ENCODE measurements at regions not wholly inside any gene's neighbourhood (a gene's known extent, or its start where the extent isn't known, plus 50 kb on each side); places are given as distances from the start of the nearest gene placed in this dataset.

GRCh38 chr13:91174886-91175501 is 172.5 kb upstream of the MIR17HG start:
- peak overlapping the region; percentile 29 for H3K4me3 ChIP-seq (ENCODE audit: low read depth, low read length)

GRCh38 chr13:91178099-91178498 is 169.4 kb upstream of the MIR17HG start:
- H3K4me2 ChIP-seq (ENCODE audit: low read length) = no peak overlapping the region
- no peaks in the 10 kb centered on the region for H3K9me3 ChIP-seq (ENCODE audit: control insufficient read depth, low read length)
- no peaks in the 10 kb centered on the region for H3K79me2 ChIP-seq
- no peak overlapping the region for H3K4me3 ChIP-seq (ENCODE audit: low read depth, low read length)
- no peak overlapping the region for H2AFZ ChIP-seq
- TF ChIP-seq CTCF (IDR thresholded peaks at IDR 0.05) = no peak
- no peak overlapping the region for H3K27ac ChIP-seq
- H3K27me3 ChIP-seq (ENCODE audit: control insufficient read depth, insufficient read depth, low read length) = peaks cover 4% of the 10 kb centered on the region
- no peak overlapping the region for H3K9ac ChIP-seq
- H3K4me1 ChIP-seq = no peaks in the 10 kb centered on the region
- no peaks in the 10 kb centered on the region for H3K36me3 ChIP-seq (ENCODE audit: control insufficient read depth, insufficient read depth, low read length)

More at GRCh38 chr13:91174886-91175501, 172.5 kb upstream of the MIR17HG start:
- H3K9me3 ChIP-seq (ENCODE audit: control insufficient read depth, low read length) = no peaks in the 10 kb centered on the region
- no peaks in the 10 kb centered on the region for H3K4me1 ChIP-seq
- H3K9ac ChIP-seq = no peak overlapping the region
- H2AFZ ChIP-seq = no peak overlapping the region
- H3K79me2 ChIP-seq = no peaks in the 10 kb centered on the region
- TF ChIP-seq CTCF (IDR thresholded peaks at IDR 0.05) = no peak
- no peak overlapping the region for H3K27ac ChIP-seq
- no peaks in the 10 kb centered on the region for H3K27me3 ChIP-seq (ENCODE audit: control insufficient read depth, insufficient read depth, low read length)
- no peaks in the 10 kb centered on the region for H3K36me3 ChIP-seq (ENCODE audit: control insufficient read depth, insufficient read depth, low read length)
- peak overlapping the region; percentile 66 for H3K4me2 ChIP-seq (ENCODE audit: low read length)

GRCh38 chr13:91181892-91182291 is 165.6 kb upstream of the MIR17HG start:
- H3K27me3 ChIP-seq (ENCODE audit: control insufficient read depth, insufficient read depth, low read length) = peaks cover 4% of the 10 kb centered on the region
- no peak overlapping the region for H3K4me2 ChIP-seq (ENCODE audit: low read length)
- no peak for TF ChIP-seq CTCF (IDR thresholded peaks at IDR 0.05)
- no peak overlapping the region for H3K27ac ChIP-seq
- no peaks in the 10 kb centered on the region for H3K79me2 ChIP-seq
- no peaks in the 10 kb centered on the region for H3K9me3 ChIP-seq (ENCODE audit: control insufficient read depth, low read length)
- no peak overlapping the region for H3K9ac ChIP-seq
- no peaks in the 10 kb centered on the region for H3K4me1 ChIP-seq
- no peaks in the 10 kb centered on the region for H3K36me3 ChIP-seq (ENCODE audit: control insufficient read depth, insufficient read depth, low read length)
- no peak overlapping the region for H3K4me3 ChIP-seq (ENCODE audit: low read depth, low read length)
- H2AFZ ChIP-seq = no peak overlapping the region

GRCh38 chr13:91184244-91184926 is 163.1 kb upstream of the MIR17HG start:
- H3K27ac ChIP-seq = no peak overlapping the region
- H2AFZ ChIP-seq = no peak overlapping the region
- H3K27me3 ChIP-seq (ENCODE audit: control insufficient read depth, insufficient read depth, low read length) = peaks cover 4% of the 10 kb centered on the region
- no peaks in the 10 kb centered on the region for H3K36me3 ChIP-seq (ENCODE audit: control insufficient read depth, insufficient read depth, low read length)
- no peak overlapping the region for H3K4me3 ChIP-seq (ENCODE audit: low read depth, low read length)
- H3K9ac ChIP-seq = no peak overlapping the region
- H3K4me1 ChIP-seq = no peaks in the 10 kb centered on the region
- H3K4me2 ChIP-seq (ENCODE audit: low read length) = no peak overlapping the region
- TF ChIP-seq CTCF (IDR thresholded peaks at IDR 0.05) = no peak
- H3K9me3 ChIP-seq (ENCODE audit: control insufficient read depth, low read length) = no peaks in the 10 kb centered on the region
- no peaks in the 10 kb centered on the region for H3K79me2 ChIP-seq

All from parathyroid adenoma (tissue), 2 donors.